ENCODE measurements at regions not wholly inside any gene's neighbourhood (a gene's known extent, or its start where the extent isn't known, plus 50 kb on each side); places are given as distances from the start of the nearest gene placed in this dataset.

DNA sequence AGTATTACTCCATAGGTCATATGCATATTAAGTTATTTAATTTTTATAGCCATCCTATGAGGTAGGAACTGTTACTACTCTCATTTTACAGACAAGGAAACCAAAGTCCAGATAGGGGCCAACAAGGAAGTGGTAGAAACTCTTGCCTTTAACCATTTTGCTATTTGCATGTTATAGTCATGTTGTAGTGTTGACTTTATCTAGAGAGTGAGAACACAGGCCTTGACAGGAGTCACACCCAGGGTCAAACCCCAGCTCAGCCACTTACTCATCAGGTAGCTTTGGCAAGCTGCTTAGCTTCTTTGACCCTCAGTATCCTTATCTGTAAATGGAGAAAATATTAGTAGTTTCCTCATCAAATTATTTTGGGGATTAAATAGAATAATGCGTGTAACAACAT is 156.2 kb downstream of the CAND1 start:
- DNase-seq (ENCODE audit: extremely low spot score, insufficient read length, low read depth) = no peak
- no peak for FAIRE-seq

DNA sequence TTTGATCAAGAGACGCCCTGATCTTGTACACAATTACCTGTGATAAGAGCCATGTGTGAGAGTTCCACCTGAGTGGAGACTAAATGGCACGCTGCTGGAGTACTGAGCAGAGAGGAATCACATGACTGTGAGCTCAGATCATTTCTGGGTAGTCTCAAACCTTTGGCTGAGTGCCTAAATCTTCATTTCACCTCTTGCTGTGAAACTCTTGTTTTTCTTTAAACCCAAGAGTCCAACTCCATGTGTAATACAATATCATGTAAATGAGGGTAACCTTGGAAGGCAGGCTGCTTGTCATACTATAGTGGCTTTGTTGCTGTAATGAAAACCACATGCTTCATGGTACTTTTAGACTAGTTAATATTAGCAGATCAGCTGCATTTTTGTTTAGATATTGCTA is 156.9 kb downstream of the CAND1 start:
- FAIRE-seq = no peak

DNA sequence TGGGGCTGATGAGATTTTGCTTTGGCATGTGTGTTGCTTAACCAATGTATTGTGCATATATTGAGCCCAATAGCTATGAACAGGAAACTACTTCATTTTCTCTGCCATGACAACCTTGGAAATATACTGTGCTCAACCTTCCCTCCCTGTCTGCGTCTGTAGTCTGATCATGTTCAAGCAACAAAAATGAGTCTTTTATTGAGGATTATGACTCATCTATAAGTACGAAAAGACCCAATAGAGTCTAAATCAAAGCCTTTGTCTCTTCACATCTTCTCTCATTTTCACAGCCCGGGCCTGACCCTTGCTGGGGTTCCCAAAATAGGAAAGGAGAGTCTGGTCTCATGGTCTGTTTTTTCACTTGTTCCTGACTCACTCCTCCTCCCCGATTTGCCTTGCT is 158.2 kb downstream of the CAND1 start:
- FAIRE-seq = no peak

More for the DNA sequence above, 156.9 kb downstream of the CAND1 start:
- DNase-seq (ENCODE audit: extremely low spot score, insufficient read length, low read depth) = no peak

DNA sequence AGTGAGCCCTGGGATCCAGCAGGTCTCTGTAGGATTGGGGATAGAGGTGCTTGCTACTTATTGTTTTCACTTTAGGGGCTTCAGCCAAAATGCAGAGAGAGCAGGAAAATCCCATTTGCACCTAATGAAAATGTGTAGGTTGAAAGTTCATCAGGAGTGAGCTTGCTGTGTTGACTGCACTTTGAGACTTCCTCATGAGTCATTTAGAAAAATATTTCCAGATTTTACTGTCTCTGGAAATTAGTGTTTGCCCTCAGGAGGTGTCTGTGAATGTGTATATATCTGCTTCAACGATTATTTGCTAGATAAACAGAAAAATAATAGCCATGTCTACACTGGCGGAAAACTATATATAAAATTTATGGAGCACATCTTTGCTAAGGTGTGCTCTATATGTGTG is 159.3 kb downstream of the CAND1 start:
- no peak for FAIRE-seq
- DNase-seq (ENCODE audit: extremely low spot score, insufficient read length, low read depth) = no peak

More for the DNA sequence above, 158.2 kb downstream of the CAND1 start:
- DNase-seq (ENCODE audit: extremely low spot score, insufficient read length, low read depth) = no peak

DNA sequence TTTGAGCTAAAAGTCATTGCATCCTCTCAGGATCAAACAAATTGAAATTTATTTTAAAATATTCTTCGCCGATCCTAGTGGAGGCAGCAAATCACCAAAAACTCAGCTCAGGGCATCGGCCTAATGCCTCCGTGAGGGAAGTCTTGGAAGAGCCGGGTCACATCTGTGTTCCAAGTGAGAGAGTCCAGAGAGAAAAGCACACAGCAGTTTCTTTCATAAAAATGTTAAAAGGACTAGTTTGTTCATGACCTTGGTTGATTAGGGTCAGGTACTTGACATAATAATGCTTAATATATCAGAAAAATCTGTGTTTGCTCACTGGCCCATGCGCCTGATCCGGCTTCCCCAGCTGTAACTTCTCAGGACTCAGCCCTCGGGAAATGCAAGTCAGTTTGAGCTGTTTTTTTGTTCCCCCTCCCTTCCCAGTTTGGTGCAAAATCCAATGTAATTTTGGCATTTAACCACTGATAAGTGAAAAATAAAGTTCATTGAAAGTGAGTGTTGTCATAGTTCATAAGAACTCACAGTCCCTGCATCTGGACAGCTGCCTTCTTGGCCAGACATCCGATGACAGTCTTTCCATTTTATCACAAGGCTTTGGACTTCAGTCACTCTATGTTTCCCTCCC is 161.7 kb downstream of the CAND1 start:
- no peak for FAIRE-seq

DNA sequence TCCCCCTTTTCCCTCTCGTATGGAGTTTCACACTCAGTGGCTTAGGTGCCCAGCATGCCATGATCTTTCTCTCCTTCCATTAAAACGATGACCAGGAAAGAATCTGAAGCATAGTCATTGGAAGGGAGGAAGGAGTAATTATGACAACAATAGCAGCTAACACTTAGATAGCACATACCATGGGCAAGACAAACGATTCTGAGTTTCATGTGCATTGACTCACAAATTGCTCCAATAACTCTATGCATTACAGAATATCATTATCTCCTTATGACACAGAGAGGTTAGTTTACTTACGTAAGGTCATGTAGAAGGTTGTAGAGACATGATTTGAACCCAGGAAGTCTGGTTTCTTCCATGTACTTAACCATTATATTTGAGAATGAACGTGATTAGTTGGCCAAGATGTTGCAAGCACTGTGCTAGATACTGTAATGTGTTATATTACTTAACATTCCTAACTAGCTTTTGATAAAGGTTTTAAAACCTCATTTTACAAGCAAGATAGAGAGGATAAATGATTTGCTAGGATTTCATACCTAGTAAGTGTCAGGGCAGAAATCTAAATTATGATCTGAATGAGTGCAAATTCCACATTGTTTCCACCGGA is 162.4 kb downstream of the CAND1 start:
- no peak for FAIRE-seq

More for the DNA sequence above, 161.7 kb downstream of the CAND1 start:
- no peak for DNase-seq (ENCODE audit: extremely low spot score, insufficient read length, low read depth)

DNA sequence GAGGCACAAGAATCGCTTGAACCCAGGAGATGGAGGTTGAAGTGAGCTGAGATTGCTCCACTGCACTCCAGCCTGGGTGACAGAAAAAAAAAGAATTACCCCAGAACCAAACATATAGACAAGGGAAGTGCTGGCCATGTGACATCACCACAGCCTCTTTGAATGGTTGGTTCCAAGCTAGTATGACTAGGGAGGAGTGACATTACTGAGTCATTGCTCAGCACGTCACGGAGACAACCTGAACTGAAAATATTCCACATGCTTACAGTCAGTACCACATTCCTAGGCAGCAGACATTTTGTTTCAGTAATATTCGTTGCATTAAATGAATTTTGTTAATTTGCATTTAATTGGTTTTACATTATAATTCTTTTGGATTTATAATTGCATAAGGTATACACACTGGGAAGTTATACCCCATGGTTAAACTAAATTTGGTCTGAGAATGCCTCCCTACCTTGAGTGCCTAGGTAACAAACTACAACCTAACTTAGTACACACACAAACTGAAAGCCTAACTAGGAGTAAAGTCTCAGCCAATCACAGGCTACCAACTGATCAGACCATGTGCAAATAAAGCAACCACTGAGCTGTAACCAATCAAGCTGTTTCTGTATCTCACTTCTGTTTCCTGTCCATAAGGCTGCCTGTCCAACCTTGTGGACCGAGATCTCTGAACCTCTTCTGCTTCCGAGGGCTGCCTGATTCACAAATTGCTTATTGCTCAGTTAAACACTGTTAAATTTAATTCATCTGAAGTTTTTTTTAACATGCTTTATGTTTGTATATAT is 164.4 kb downstream of the CAND1 start:
- no peak for DNase-seq (ENCODE audit: extremely low spot score, insufficient read length, low read depth)
- FAIRE-seq = peak; percentile 73

More for the DNA sequence above, 162.4 kb downstream of the CAND1 start:
- DNase-seq (ENCODE audit: extremely low spot score, insufficient read length, low read depth) = no peak

DNA sequence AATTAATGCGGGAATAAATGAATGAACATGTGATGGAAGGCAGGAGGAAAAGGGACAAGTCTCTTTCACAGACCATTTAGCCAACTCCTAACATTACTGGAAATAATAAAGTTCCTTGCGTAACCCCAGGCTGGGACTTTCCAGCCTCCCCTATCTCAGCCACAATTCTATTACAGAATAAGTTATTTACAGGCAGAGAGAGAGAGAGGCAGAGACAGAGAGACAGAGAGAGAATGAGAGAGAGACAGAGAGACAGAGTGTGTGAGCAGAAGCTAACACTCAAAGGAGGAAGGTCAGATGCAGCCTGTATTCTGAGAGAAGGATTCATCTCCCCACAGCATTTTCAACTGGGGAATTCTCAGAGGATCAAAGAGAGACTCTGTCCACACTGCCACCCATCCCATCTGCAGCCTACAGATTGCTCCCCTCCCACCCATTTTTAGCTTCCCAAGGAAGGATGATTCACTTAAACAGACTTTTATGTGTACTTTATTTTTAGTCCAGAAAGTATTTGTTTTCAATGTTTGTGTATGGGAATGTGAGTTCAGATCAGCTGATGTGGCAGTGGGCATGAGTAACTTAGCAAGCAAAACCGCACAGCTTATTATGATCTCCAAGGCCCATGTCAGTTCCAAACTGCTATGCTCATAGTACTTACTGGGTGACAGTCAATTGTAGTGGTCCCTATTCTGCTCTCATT is 165.7 kb downstream of the CAND1 start:
- DNase-seq (ENCODE audit: extremely low spot score, insufficient read length, low read depth) (no peak), FAIRE-seq (no peak)

DNA sequence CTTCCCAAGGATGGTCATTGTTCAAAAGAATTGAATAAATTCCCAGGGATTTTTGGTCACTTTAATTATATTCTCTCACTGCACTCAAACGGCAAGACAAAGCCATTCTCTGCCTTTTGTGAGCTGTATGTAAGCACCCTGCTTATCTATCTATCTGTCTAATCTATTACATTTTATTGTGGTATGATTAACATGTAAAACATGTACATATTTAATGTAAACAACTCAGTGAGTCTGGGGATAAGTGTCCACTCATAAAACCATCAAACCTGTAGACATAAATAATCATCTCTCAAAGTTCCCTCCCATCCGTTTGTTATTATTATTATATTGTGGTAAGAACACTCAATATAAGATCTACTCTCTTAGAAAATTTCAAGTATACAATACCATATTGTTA is 167.1 kb downstream of the CAND1 start:
- DNase-seq (ENCODE audit: extremely low spot score, insufficient read length, low read depth) (no peak), FAIRE-seq (no peak)

DNA sequence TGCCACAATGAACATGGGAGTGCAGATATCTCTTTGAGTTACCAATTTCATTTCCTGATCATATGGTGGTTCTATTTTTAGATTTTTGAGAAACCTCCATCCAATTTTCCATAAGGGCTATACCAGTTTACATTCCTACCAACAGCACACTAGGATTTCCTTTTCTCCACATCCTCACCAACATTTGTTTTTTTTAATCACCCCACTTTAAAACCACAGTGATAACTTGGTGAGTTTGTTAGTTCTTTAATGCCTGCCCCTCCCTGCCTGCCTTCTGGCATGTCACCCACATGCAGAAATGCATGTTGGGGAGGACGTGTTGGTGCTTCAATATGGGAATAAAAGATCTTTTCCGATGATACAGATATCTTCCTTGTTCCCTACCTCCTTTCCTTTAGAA is 167.9 kb downstream of the CAND1 start:
- no peak for FAIRE-seq

DNA sequence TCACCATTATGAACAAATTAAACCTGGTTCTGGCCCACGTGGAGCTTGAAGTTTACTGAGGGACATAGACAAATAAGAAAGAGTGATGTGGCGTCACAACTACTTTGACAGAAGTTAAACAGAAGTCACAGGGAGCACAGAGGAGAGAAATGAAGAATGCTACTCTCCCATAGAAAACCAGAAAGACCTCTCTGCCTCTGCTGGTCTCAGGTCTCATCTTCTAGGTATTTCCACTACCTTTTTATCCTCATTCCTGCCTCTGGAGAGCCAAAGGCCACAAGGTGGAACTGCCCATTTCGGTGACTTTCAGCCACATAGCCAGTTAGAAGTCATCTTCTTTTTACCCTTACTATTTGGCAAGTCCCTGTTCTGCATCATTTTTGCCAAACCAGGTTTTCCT is 170.5 kb downstream of the CAND1 start:
- DNase-seq (ENCODE audit: extremely low spot score, insufficient read length, low read depth) = no peak
- no peak for FAIRE-seq

More for the DNA sequence above, 167.9 kb downstream of the CAND1 start:
- no peak for DNase-seq (ENCODE audit: extremely low spot score, insufficient read length, low read depth)

DNA sequence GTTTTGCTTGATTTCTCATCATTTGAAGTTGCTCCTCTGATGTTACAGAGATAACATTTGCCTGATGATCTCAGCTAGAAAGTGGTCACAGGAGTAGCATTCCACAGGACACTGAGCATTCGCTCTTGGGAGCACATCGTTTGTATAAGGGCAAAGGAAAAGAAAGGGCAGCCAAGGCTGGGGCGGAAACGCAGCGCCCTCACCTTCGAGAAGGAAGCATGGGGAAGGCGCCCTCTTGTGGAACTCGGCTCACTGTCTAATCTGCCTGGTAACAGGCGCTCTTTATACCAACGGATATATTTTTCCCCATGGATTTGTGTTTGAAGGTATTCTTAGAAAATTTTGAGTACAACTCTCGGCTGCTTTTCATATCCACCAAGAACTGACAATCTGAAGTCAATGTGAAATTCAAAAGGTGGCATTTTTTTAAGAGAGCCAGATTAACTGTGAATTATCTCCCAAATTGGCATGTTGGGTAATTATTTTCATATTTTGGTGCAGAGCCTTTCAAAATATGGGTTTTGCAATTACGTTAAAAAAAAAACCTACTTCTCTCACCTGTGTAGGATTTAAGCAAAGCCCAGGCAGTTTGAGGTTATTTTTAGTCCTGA is 172.7 kb downstream of the CAND1 start:
- FAIRE-seq = peak; percentile 87
- DNase-seq (ENCODE audit: extremely low spot score, insufficient read length, low read depth) = peak; percentile 35

DNA sequence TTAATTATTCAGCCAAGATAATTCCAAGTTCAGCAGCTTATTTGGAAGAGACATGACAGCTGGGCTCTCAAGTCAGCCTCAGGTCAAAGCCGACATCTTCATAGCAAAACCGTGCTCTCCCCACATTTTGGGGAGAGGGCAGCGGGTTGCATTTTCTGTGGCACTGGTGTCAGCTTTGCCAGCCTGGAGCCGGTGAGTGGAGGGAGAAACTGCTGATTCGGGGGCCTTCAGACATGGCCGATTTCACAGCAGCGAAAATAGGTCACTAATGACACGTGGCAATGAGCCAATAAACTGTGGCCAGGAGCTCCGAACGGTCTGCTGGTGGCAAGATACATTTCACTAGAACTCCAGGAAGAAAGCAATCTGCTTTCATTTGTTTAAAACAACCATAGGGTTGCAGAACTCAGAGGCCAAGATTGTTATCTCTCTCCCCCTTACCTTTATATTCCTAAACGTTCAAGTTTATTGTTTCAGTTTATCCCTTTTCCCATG is 173.2 kb downstream of the CAND1 start:
- DNase-seq (ENCODE audit: extremely low spot score, insufficient read length, low read depth) (no peak), FAIRE-seq (no peak)

DNA sequence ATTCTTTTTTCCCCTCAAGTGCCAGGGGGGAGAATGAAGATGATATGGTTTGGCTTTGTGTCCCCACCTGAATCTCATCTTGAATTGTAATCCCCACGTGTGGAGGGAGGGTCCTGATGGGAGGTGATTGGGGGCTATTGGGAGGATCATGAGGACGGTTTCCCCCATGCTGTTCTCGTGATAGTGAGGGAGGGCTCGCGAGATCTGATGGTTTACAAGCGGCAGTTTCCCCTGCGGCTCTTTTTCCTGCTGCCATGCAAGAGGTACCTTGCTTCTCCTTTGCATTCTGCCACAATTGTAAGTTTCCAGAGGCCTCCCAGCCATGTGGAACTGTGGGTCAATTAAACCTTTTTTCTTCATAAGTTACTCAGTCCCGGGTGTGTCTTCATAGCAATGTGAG is 173.7 kb downstream of the CAND1 start:
- FAIRE-seq (no peak), DNase-seq (ENCODE audit: extremely low spot score, insufficient read length, low read depth) (no peak)

DNA sequence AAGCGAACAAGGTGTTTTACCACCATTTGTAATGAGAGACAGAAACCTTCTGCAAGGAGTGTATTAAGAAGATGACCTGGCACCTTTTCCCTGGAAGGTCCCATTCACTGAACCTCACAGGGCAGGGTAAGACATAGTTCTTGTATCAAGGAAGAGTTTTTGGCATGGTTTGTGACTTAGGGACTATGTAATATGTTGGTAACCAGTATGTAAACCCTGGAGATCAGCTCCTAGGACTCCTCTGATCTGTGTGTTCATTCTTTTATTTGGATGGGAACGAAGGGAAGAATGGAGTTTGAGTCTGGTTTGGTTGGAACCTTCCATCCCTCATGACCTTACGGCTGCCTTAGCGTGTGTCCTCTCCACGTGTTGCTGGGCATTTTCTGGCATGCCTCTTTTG is 175.4 kb downstream of the CAND1 start:
- FAIRE-seq (no peak), DNase-seq (ENCODE audit: extremely low spot score, insufficient read length, low read depth) (no peak)

DNA sequence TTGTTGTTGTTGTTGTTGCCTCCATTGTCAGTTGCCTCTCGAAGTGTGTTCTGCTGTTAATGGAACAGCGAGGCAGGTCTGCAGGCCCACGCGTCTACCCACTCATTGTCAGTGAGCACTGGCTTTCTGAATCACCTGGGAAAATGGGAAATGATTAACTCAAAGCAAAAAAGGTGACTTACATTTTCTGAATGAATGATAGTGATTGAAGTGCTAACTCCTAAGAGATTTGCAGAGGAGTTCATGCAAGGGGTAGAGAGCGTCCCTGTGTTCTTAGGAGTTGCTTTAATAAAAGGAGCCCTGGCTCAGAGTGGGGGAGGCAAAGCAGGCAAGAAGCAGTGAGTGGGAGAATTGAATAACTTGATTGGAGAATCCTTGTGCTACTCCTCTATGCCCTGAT is 177.6 kb downstream of the CAND1 start:
- no peak for DNase-seq (ENCODE audit: extremely low spot score, insufficient read length, low read depth)
- FAIRE-seq = no peak

DNA sequence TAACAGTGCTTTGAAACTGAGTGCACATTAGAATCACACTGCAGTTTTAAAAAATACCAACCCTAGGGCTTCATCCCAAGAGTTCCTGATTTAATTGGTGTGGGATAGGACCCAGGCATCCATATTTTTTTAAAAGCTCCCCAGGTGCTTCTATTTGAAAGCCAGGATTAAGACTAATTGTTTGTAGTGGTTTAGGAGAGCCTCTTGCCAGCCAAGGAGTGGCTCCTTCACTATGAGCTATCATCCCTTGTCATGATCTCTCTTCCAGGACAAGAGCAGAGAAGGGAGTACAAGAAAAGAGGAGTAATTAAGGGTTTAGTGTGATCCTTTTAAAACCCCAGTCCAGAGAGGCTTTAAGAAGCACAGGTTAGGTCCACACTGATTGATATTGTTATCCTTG is 178.0 kb downstream of the CAND1 start:
- FAIRE-seq (no peak), DNase-seq (ENCODE audit: extremely low spot score, insufficient read length, low read depth) (no peak)

DNA sequence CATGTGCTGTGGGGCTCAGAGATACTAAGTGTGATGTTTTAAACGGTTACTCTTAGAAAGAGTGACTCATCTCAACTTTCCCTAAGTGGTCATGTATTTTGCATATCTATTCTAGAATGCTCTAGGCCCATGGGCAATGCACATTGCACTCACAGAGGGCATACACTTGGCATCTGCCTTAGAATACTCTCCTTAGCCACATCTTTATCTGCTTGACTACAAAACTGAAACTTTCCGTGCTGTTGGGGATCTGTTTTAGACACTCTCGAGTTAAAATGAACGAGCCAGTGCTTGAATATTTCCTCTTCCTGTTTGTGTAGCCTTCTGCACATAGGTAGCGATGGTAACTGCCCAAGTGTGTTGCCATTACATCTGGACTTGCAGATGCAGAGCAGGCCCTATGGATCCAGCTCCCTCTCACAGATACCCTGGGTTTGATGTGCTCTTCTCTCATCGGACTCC is 180.5 kb downstream of the CAND1 start:
- FAIRE-seq = peak; percentile 69

DNA sequence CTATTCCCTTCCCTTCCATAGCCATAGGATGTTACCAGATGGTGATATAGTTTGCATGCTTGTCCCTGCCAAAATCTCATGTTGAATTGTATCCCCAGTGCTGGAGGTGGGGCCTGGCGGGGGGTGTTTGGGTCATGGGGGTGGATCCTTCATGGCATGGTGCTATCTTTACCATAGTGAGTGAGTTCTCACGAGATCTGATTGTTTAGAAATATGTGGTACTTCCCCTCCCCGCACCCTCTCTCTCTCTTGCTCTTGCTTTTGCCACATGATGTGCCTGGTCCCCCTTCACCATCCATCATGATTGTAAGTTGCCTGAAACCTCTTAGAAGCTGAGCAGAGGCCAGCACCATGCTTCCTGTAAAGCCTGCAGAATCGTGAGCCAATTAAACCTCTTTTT is 181.3 kb downstream of the CAND1 start:
- FAIRE-seq (no peak), DNase-seq (ENCODE audit: extremely low spot score, insufficient read length, low read depth) (no peak)

More for the DNA sequence above, 180.5 kb downstream of the CAND1 start:
- DNase-seq (ENCODE audit: extremely low spot score, insufficient read length, low read depth) = no peak

DNA sequence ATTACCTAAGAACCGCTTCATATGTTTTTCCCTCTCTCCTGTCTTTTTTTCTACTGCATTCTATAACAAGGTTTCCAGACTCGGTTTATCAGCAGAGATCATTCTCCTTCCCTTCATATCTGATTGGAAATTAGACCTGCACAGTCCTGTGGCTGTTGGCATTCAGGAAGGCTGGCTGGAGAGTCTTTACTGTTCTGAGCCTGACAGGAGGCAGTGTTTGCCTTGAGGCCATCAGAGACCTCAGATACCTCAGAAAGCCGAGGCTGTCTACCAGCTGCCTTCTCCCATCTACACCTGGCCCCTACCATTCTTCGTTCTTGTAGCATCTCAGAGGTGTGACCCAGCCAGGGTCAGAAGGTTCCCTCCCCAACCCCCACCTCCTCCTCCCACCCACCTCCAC is 182.0 kb downstream of the CAND1 start:
- FAIRE-seq (no peak), DNase-seq (ENCODE audit: extremely low spot score, insufficient read length, low read depth) (no peak)
